ENCODE measurements at regions not wholly inside any gene's neighbourhood (a gene's known extent, or its start where the extent isn't known, plus 50 kb on each side); places are given as distances from the start of the nearest gene placed in this dataset. TPM values are rescaled to one million over a fixed set of nuclear protein-coding genes. Genes with fewer than 3 reads are reported as not detected.
A peak's percentile ranks its signal among the peaks of the same experiment; 100 is the strongest.

GRCh38 chr11:122173074-122173450 lies 57.0 kb upstream of the BLID start:
- H3K27me3 ChIP-seq (ENCODE audit: control insufficient read depth, insufficient read depth, low read length): no peaks in the 10 kb centered on the region
- H3K9me3 ChIP-seq (replicated peaks; ENCODE audit: low read length): no peaks in the 10 kb centered on the region
- peaks cover 89% of the 10 kb centered on the region for H3K36me3 ChIP-seq (ENCODE audit: insufficient read depth, low read length)
- peak overlapping the region; percentile 58 for H3K9ac ChIP-seq (ENCODE audit: low read depth, low read length)
- H3K4me3 ChIP-seq (ENCODE audit: low read length): peak overlapping the region; percentile 54
- H3K4me2 ChIP-seq (ENCODE audit: low read length): peak overlapping the region; percentile 85
- H3K4me1 ChIP-seq (ENCODE audit: control insufficient read depth, insufficient read depth, low read length): peaks cover 88% of the 10 kb centered on the region

- peaks cover 89% of the 10 kb centered on the region for H3K36me3 ChIP-seq (ENCODE audit: insufficient read depth, low read length)
- H3K9ac ChIP-seq (ENCODE audit: low read depth, low read length): peak overlapping the region; percentile 58
- no peaks in the 10 kb centered on the region for H3K27me3 ChIP-seq (ENCODE audit: control insufficient read depth, insufficient read depth, low read length)
- H3K4me2 ChIP-seq (ENCODE audit: low read length): peak overlapping the region; percentile 85
- H3K9me3 ChIP-seq (replicated peaks; ENCODE audit: low read length): no peaks in the 10 kb centered on the region
- peaks cover 91% of the 10 kb centered on the region for H3K4me1 ChIP-seq (ENCODE audit: control insufficient read depth, insufficient read depth, low read length)
- peak overlapping the region; percentile 54 for H3K4me3 ChIP-seq (ENCODE audit: low read length)
Measured at GRCh38 chr11:122172352-122173073, 56.5 kb upstream of the BLID start.

- Histone ChIP-seq H3K4me1 (ENCODE audit: control insufficient read depth, insufficient read depth, low read length) (peaks cover 91% of the 10 kb centered on the region), H3K9me3 (replicated peaks; ENCODE audit: low read length) (no peaks in the 10 kb centered on the region), H3K4me3 (ENCODE audit: low read length) (peak overlapping the region; percentile 49), H3K27me3 (ENCODE audit: control insufficient read depth, insufficient read depth, low read length) (no peaks in the 10 kb centered on the region), H3K4me2 (ENCODE audit: low read length) (peak overlapping the region; percentile 71), H3K36me3 (ENCODE audit: insufficient read depth, low read length) (peaks cover 85% of the 10 kb centered on the region), H3K9ac (ENCODE audit: low read depth, low read length) (peak overlapping the region; percentile 49)
Measured at GRCh38 chr11:122170815-122171475, 54.9 kb upstream of the BLID start.

GRCh38 chr11:122168218-122168617 lies 52.2 kb upstream of the BLID start:
- peak overlapping the region; percentile 15 for H3K4me3 ChIP-seq (ENCODE audit: low read length)
- no peaks in the 10 kb centered on the region for H3K9me3 ChIP-seq (replicated peaks; ENCODE audit: low read length)
- no peaks in the 10 kb centered on the region for H3K27me3 ChIP-seq (ENCODE audit: control insufficient read depth, insufficient read depth, low read length)
- peaks cover 86% of the 10 kb centered on the region for H3K36me3 ChIP-seq (ENCODE audit: insufficient read depth, low read length)
- H3K9ac ChIP-seq (ENCODE audit: low read depth, low read length): peak overlapping the region; percentile 53
- peak overlapping the region; percentile 71 for H3K4me2 ChIP-seq (ENCODE audit: low read length)
- H3K4me1 ChIP-seq (ENCODE audit: control insufficient read depth, insufficient read depth, low read length): peaks cover 93% of the 10 kb centered on the region

GRCh38 chr11:122167100-122167499 lies 51.1 kb upstream of the BLID start:
- H3K9ac ChIP-seq (ENCODE audit: low read depth, low read length): peak overlapping the region; percentile 53
- H3K27me3 ChIP-seq (ENCODE audit: control insufficient read depth, insufficient read depth, low read length): no peaks in the 10 kb centered on the region
- H3K9me3 ChIP-seq (replicated peaks; ENCODE audit: low read length): no peaks in the 10 kb centered on the region
- H3K4me1 ChIP-seq (ENCODE audit: control insufficient read depth, insufficient read depth, low read length): peaks cover 93% of the 10 kb centered on the region
- H3K4me2 ChIP-seq (ENCODE audit: low read length): peak overlapping the region; percentile 71
- no peak overlapping the region for H3K4me3 ChIP-seq (ENCODE audit: low read length)
- H3K36me3 ChIP-seq (ENCODE audit: insufficient read depth, low read length): peaks cover 86% of the 10 kb centered on the region

GRCh38 chr11:122165607-122166371 lies 49.8 kb upstream of the BLID start:
- Histone ChIP-seq H3K36me3 (ENCODE audit: insufficient read depth, low read length) (peaks cover 92% of the 10 kb centered on the region), H3K27me3 (ENCODE audit: control insufficient read depth, insufficient read depth, low read length) (no peaks in the 10 kb centered on the region), H3K4me2 (ENCODE audit: low read length) (peak overlapping the region; percentile 86), H3K4me1 (ENCODE audit: control insufficient read depth, insufficient read depth, low read length) (peaks cover 98% of the 10 kb centered on the region), H3K9me3 (replicated peaks; ENCODE audit: low read length) (no peaks in the 10 kb centered on the region), H3K9ac (ENCODE audit: low read depth, low read length) (peak overlapping the region; percentile 72), H3K4me3 (ENCODE audit: low read length) (no peak overlapping the region)

Small RNA genes lying in the stretch of these regions (small RNA-seq; reads per million reads assigned to genes)
- gene RNU4ATAC10P (not detected), gene RNU4ATAC5P (not detected), gene RNU6-592P (not detected)
